ENCODE measurements at regions not wholly inside any gene's neighbourhood (a gene's known extent, or its start where the extent isn't known, plus 50 kb on each side); places are given as distances from the start of the nearest gene placed in this dataset.

DNA sequence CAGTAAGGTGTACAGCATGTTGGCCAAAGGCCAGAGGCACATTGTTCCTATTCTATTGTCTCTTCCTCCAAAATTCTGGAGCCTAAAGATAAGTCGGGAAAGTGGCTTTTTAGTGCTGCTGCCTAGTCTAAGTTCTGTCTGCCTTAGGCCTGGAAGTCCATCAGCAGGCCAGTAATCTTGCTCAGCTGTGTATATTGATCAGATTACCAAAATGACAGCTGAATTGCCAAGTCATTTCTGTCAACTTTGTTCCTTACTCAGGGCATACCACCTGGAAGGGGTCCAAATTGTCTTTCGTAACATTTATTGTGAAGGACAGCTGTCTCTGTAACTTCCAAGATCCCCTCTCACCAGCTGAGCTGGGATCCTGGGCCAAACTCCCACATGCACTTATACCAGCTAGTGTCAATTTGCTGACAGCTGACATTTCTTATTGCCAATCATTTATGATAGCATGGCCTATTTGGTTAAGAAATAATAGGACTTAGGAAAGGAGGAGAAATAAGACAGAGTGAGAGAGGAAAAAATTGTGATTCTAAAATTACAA is 116.8 kb upstream of the FSHR start:
- Mint-ChIP-seq H3K4me1 (ENCODE audit: low read depth) (no peaks in the 10 kb centered on the region), H3K9me3 (peaks cover 1 to 3% of the 10 kb centered on the region in 2 donors), H3K27ac (no peak overlapping the region), H3K4me3 (no peak overlapping the region), H3K36me3 (ENCODE audit: insufficient read depth in 2 of 2) (no peaks in the 10 kb centered on the region), H3K27me3 (ENCODE audit: low read depth) (no peaks in the 10 kb centered on the region)
- ATAC-seq (replicated peaks in 1 of 2), result no peak
- DNase-seq, result no peak

DNA sequence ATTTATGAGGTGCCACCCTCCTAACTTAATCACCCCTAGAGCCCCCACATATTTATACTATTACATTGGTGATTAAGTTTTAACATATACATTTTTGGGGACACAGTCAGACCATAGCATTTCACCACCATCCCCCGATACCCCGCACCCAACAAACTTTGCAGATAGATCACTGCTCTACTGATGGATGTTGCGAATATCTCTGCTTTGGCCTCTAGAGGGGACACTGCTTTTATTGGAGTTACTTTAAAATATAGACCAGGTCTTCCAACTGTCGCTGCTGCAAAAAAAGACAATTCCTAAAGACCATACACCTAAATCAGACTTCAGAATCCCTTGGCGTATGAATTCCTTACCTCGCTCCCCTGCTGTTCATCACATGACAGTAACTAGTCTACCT is 115.8 kb upstream of the FSHR start:
- ATAC-seq (replicated peaks in 1 of 2) (no peak), DNase-seq (no peak)
- no peak overlapping the region for H3K4me3 Mint-ChIP-seq
- no peaks in the 10 kb centered on the region for H3K4me1 Mint-ChIP-seq (ENCODE audit: low read depth)
- no peak overlapping the region for H3K27ac Mint-ChIP-seq
- peaks cover 1 to 3% of the 10 kb centered on the region in 2 donors for H3K9me3 Mint-ChIP-seq
- no peaks in the 10 kb centered on the region for H3K27me3 Mint-ChIP-seq (ENCODE audit: low read depth)
- H3K36me3 Mint-ChIP-seq (ENCODE audit: insufficient read depth in 2 of 2), result no peaks in the 10 kb centered on the region

DNA sequence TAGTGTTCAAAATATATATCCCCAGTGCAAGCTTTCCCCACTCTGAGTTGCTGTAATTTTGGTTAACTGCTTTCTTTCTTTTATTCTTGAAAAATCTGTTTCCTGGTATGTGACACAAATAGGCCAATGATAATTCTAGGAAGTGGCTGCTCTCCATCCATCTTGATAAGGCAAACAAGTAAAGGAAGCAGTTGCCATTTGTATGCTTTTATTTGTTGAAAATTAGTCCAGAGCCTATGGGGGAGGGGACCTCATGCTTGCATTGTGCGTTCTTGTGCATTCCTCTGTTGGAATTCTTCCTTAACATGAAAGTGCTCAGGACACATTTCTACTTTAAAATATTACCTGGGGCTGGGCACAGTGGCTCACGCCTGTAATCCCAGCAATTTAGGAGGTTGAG is 111.2 kb upstream of the FSHR start:
- Mint-ChIP-seq H3K27ac (no peak overlapping the region), H3K9me3 (no peaks in the 10 kb centered on the region)
- DNase-seq, result no peak

DNA sequence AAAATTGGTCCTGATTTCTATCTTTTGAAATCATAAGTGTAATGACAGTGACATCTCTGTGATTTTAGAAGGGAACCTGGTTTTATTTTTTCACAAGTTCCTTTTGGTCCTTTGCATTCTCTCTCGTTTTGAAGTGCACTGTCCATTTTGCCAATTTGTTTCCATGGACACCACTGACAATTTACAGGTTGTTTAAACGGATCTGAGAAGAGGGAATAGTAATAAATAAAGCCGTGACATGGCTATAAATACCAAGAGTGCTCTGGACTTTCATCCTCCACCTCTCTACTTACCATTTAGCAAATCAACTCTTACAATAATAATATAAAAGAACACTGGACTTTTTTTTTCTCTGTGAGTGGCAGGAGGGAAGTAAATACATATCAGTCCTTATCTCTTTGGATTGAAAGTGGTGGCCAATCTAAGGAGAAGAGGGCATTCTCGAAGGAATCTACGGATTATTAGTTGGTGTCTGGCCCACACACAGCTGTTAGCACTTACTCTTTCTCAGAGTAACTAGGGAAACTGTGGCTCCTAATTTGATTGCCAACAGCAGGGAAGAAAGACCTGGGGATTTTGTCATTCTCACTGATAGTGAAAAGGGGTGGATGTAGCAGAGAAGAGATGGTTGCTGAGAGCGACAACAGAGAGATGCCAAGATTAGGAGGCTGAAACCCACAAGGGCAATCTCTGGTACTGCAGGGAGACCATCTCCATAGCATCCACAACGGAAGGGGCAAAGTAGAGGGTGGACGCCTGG is 108.7 kb upstream of the FSHR start:
- Mint-ChIP-seq H3K27me3 (ENCODE audit: low read depth) (no peaks in the 10 kb centered on the region), H3K36me3 (ENCODE audit: insufficient read depth in 2 of 2) (no peaks in the 10 kb centered on the region), H3K9me3 (peaks cover 2 to 5% of the 10 kb centered on the region in 2 donors), H3K4me3 (no peak overlapping the region), H3K4me1 (ENCODE audit: low read depth) (no peaks in the 10 kb centered on the region), H3K27ac (no peak overlapping the region)
- DNase-seq (no peak), ATAC-seq (replicated peaks in 1 of 2) (no peak)

More for the DNA sequence above, 111.2 kb upstream of the FSHR start:
- Mint-ChIP-seq H3K36me3 (ENCODE audit: insufficient read depth in 2 of 2) (no peaks in the 10 kb centered on the region), H3K4me1 (ENCODE audit: low read depth) (no peaks in the 10 kb centered on the region), H3K27me3 (ENCODE audit: low read depth) (no peaks in the 10 kb centered on the region), H3K4me3 (no peak overlapping the region)
- no peak for ATAC-seq (replicated peaks in 1 of 2)

DNA sequence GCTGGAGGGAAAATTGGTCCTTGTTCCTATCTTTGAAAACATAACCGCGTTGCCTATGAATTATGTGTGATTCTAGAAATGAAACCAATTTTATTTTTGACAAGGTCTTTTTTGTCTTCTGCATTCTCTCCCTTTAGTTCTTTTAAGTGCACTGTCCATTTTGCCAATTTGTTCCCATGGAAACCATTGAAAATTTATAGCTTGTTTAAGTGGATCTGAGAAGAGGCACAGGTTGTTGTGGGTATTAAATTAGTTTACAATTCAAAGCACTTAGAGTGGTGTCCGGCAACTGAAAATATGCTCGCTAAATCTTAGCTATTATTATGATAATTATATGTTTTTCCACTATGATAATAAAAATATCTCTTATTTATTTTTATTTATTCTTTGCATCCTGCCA is 107.5 kb upstream of the FSHR start:
- peaks cover 2 to 5% of the 10 kb centered on the region in 2 donors for H3K9me3 Mint-ChIP-seq
- no peak overlapping the region for H3K4me3 Mint-ChIP-seq

DNA sequence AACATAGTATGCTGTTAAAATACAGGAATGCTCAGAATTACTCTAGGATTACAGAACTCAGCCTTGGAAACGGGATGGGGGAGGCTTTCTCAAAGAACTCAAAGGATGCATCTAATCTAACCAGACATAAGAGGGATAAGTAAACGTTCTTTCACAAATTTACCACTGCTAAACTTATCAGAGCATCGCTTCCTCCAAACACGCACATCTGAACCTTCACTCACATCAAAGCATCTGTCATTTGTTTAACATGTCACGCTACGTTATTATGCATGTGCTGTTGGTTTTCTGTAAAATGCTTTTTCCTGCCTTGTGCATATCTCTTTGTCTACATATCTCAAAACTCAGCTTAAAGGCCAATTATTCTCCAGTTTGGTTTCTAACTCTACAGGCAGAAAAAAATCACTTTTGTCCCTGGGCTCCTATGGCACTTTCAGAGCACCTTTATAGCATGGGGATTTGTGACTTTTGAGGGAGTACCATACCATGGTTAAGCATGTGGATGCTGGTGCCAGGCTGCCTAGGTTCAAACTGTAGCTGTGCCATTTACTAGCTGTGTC is 106.7 kb upstream of the FSHR start:
- Mint-ChIP-seq H3K27me3 (ENCODE audit: low read depth) (no peaks in the 10 kb centered on the region), H3K36me3 (ENCODE audit: insufficient read depth in 2 of 2) (no peaks in the 10 kb centered on the region), H3K27ac (no peak overlapping the region), H3K9me3 (peaks cover 2 to 5% of the 10 kb centered on the region in 2 donors), H3K4me1 (ENCODE audit: low read depth) (no peaks in the 10 kb centered on the region), H3K4me3 (no peak overlapping the region)
- ATAC-seq (replicated peaks in 1 of 2) (no peak), DNase-seq (no peak)

More for the DNA sequence above, 107.5 kb upstream of the FSHR start:
- H3K27ac Mint-ChIP-seq, result no peak overlapping the region
- ATAC-seq (replicated peaks in 1 of 2) (no peak), DNase-seq (no peak)
- H3K36me3 Mint-ChIP-seq (ENCODE audit: insufficient read depth in 2 of 2), result no peaks in the 10 kb centered on the region
- no peaks in the 10 kb centered on the region for H3K27me3 Mint-ChIP-seq (ENCODE audit: low read depth)
- no peaks in the 10 kb centered on the region for H3K4me1 Mint-ChIP-seq (ENCODE audit: low read depth)

DNA sequence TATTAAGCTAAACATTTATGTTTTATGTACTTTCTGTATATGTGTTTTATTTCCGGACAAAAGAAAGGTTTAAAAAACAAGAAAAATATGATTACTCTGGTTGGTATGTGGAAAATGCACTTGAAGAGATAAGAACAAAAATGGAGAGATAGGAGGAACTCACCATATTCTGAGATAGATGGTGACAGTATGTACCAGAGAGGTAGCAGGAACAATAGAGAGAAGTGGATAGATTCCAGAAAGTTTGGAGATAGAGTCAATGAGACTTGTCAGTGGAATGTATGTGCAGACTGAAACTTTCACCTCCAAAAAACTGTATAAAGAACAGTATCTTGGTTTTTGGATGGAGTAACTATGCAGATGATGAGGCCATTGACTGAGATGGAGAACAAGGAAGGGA is 105.6 kb upstream of the FSHR start:
- DNase-seq (no peak), ATAC-seq (replicated peaks in 1 of 2) (no peak)
- Mint-ChIP-seq H3K27ac (no peak overlapping the region), H3K27me3 (ENCODE audit: low read depth) (no peaks in the 10 kb centered on the region), H3K4me1 (ENCODE audit: low read depth) (no peaks in the 10 kb centered on the region), H3K9me3 (peaks cover 2 to 5% of the 10 kb centered on the region in 2 donors), H3K4me3 (no peak overlapping the region), H3K36me3 (ENCODE audit: insufficient read depth in 2 of 2) (no peaks in the 10 kb centered on the region)

DNA sequence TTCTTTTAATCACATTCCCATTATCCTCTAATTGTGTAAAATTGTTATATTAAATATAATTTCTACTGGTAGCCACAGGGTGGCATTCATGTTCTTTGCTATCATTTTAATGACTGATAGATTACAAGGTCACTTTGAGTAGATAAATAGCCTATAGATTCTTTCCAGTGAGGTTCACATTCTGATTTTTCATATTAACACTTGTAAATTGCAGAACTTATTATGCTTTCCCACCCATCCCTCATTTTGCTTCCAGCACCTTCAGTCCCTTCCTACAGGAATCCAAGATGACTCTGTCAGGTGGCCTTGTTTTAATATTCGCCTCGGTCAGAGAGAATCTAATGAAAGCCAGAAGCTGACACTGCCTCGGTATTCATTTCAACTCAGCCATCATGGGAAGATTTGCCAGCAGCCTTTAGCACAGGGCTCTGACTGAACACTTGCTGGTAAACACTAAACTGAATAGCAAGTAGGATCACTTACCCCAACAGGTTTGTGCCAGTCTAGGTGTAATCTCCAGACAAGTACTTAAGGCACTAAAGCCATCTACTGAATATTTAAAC is 101.2 kb upstream of the FSHR start:
- Mint-ChIP-seq H3K36me3 (ENCODE audit: insufficient read depth in 2 of 2) (no peaks in the 10 kb centered on the region), H3K9me3 (peaks cover 3 to 7% of the 10 kb centered on the region in 2 donors), H3K4me1 (ENCODE audit: low read depth) (no peaks in the 10 kb centered on the region), H3K4me3 (no peak overlapping the region), H3K27ac (no peak overlapping the region), H3K27me3 (ENCODE audit: low read depth) (no peaks in the 10 kb centered on the region)
- ATAC-seq (replicated peaks in 1 of 2) (no peak), DNase-seq (no peak)

DNA sequence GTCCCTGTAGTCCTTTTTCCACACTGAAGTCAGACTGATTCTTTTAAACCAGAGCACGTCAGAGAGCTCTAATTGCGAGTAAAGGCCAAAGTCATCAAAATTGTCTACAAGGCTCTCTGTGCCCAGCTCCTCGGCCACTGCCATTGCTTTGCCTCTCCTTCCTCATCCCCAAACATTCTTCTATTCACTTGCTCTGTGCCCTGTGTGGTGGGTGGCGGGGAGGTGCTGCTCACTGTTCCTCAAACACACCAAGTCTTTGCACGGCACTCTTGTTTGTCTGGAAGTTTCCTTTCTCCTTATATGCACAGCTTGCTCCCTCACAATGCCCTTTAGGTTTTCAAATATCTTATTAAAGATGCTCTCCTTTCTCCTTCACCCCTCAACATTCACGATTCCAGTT is 100.1 kb upstream of the FSHR start:
- Mint-ChIP-seq H3K27me3 (ENCODE audit: low read depth) (no peaks in the 10 kb centered on the region), H3K36me3 (ENCODE audit: insufficient read depth in 2 of 2) (no peaks in the 10 kb centered on the region), H3K9me3 (peaks cover 2 to 3% of the 10 kb centered on the region in 2 donors), H3K4me1 (ENCODE audit: low read depth) (no peaks in the 10 kb centered on the region), H3K27ac (no peak overlapping the region), H3K4me3 (no peak overlapping the region)
- DNase-seq (no peak), ATAC-seq (replicated peaks in 1 of 2) (no peak)

DNA sequence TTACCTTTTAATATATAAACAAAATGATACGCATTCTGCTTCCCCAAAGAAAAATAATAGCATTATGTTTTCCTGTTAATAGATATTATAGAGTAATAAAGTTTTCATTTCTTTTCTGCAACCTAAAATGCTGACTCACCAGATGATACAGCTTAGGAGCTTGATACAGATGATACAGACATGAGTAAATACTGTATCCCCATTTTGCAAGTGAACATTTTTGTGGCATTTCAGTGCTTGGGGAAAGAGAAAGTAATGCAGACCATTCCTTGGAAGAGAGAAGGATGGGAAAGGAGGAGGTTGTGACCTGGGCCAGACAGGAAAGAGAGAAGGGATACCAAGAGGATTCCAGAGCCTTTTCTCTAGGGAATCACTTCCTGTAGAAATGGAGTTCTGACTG is 97.5 kb upstream of the FSHR start:
- DNase-seq (no peak), ATAC-seq (replicated peaks in 1 of 2) (no peak)
- H3K9me3 Mint-ChIP-seq, result peaks cover 2 to 6% of the 10 kb centered on the region in 2 donors

DNA sequence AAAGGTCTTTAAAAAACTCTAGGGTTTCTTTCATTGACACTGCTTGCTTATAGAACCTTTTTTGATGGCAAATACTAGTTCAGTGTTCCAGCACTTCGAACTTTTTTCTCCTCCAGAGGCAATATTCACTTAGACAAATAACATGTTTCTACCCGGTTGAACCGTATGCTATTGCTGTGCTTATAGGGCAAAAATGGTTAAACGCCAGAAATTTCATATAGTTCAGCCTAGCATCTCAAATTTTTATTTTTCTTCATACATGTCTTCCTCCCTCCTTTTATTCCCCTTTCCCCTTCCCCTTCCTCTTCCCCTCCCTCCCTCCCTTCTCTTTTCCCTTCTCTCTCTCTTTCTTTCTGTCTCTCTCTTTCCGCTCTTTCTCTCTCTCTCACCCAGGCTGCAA is 96.9 kb upstream of the FSHR start:
- DNase-seq (no peak), ATAC-seq (replicated peaks in 1 of 2) (no peak)
- Mint-ChIP-seq H3K27ac (no peak overlapping the region), H3K4me1 (ENCODE audit: low read depth) (no peaks in the 10 kb centered on the region), H3K36me3 (ENCODE audit: insufficient read depth in 2 of 2) (no peaks in the 10 kb centered on the region), H3K9me3 (peaks cover 2 to 7% of the 10 kb centered on the region in 2 donors), H3K27me3 (ENCODE audit: low read depth) (no peaks in the 10 kb centered on the region), H3K4me3 (no peak overlapping the region)

More for the DNA sequence above, 97.5 kb upstream of the FSHR start:
- no peak overlapping the region for H3K27ac Mint-ChIP-seq
- no peaks in the 10 kb centered on the region for H3K27me3 Mint-ChIP-seq (ENCODE audit: low read depth)
- no peak overlapping the region for H3K4me3 Mint-ChIP-seq
- H3K4me1 Mint-ChIP-seq (ENCODE audit: low read depth), result no peaks in the 10 kb centered on the region
- no peaks in the 10 kb centered on the region for H3K36me3 Mint-ChIP-seq (ENCODE audit: insufficient read depth in 2 of 2)

DNA sequence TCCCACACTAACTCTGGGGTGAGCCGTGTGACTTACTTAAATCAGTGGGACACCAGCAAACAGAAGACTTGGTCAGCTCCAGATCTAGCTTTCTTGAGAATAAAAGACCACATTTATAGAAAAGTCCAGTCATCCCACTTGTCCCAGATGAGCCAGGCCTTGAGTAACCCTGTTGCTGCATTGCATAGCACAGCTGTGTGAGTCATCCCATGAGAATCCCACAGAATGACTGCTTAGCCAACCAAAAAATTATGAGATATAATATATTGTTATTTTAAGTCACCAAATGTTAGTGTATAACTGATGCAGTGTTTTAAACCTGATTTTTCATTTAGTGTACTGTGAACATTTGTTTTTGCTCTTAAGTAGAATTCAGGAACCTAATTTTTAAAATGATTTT is 94.2 kb upstream of the FSHR start:
- H3K4me1 Mint-ChIP-seq (ENCODE audit: low read depth), result no peaks in the 10 kb centered on the region
- H3K4me3 Mint-ChIP-seq, result no peak overlapping the region
- DNase-seq (no peak), ATAC-seq (replicated peaks in 1 of 2) (no peak)
- H3K36me3 Mint-ChIP-seq (ENCODE audit: insufficient read depth in 2 of 2), result no peaks in the 10 kb centered on the region
- H3K27me3 Mint-ChIP-seq (ENCODE audit: low read depth), result no peaks in the 10 kb centered on the region
- no peak overlapping the region for H3K27ac Mint-ChIP-seq
- H3K9me3 Mint-ChIP-seq, result peaks cover 10 to 14% of the 10 kb centered on the region in 2 donors

DNA sequence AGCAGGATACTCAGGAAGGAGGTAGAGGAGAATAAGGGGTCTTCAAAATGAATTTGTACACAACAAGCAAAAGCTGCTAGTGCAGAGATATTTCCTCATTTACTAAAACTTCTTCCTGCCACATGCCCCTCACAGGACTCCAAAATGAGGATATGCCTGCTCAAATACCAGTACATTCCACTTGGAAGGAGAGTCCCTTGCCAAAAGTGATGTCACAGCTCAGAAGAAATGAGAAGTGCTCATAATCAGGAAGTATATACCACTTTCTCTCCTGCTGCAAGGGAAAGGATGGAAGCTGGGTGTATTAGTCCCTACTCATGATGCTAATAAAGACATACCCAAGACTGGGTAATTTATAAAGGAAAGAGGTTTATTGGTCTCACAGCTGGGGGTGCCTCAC is 87.7 kb upstream of the FSHR start:
- H3K4me3 Mint-ChIP-seq, result no peak overlapping the region

More for the DNA sequence above, 87.7 kb upstream of the FSHR start:
- no peak for ATAC-seq (replicated peaks in 1 of 2)
- Mint-ChIP-seq H3K27ac (no peak overlapping the region), H3K9me3 (peaks cover 10 to 11% of the 10 kb centered on the region in 2 donors), H3K4me1 (ENCODE audit: low read depth) (no peaks in the 10 kb centered on the region), H3K36me3 (ENCODE audit: insufficient read depth in 2 of 2) (peaks cover 0 to 1% of the 10 kb centered on the region in 2 donors), H3K27me3 (ENCODE audit: low read depth) (no peaks in the 10 kb centered on the region)
- no peak for DNase-seq
